Activated T-cell treated with anti-CD3 and anti-CD28 coated beads, Interleukin-2, amount 50 U/mL, for 1 hour (primary cell): ENCODE measurements at regions not wholly inside any gene's neighbourhood (a gene's known extent, or its start where the extent isn't known, plus 50 kb on each side); places are given as distances from the start of the nearest gene placed in this dataset.
"Not testable (repeated sequence)": the region's sequence is repeated elsewhere in the genome, so short reads cannot be mapped to it uniquely, and the experiment has no call there.

Experiments
- DNase-seq: peaks from one replicate; pipeline ENCODE4 v3.0.0-alpha.2; 2020

DNA sequence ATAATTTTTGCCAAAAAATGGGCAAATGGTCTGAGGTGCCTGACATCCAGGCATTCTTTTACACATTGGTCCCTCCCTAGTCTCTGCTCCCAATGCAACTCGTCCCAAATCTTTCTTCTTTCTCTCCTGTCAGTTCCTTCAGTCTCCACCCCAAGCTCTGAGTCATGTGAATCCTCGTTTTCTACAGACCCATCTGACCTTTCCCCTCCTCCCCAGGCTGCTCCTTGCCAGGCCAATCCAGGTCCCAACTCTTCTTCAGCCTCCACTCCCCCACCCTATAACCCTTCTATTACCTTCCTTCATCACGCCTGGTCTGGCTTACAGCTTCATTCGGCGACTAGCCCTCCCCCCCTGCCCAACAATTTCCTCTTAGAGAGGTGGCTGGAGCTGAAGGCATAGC is 55.3 kb downstream of the BBS10 start:
- DNase-seq: not testable (repeated sequence)

DNA sequence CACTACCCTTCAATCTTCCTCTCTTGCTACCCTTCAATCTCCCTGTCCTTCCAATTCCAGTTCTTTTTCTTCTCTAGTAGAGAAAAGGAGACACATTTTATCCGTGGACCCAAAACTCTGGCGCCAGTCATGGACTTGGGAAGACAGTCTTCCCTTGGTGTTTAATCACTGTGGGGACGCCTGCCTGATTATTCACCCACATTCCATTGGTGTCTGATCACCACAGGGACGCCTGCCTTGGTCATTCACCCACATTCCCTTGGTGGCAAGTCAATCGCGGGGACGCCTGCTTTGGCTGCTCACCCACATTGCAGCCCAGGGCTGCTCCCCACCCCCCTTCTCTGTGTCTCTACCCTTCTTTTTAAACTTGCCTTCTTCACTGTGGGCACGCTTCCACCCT is 55.9 kb downstream of the BBS10 start:
- DNase-seq: not testable (repeated sequence)

DNA sequence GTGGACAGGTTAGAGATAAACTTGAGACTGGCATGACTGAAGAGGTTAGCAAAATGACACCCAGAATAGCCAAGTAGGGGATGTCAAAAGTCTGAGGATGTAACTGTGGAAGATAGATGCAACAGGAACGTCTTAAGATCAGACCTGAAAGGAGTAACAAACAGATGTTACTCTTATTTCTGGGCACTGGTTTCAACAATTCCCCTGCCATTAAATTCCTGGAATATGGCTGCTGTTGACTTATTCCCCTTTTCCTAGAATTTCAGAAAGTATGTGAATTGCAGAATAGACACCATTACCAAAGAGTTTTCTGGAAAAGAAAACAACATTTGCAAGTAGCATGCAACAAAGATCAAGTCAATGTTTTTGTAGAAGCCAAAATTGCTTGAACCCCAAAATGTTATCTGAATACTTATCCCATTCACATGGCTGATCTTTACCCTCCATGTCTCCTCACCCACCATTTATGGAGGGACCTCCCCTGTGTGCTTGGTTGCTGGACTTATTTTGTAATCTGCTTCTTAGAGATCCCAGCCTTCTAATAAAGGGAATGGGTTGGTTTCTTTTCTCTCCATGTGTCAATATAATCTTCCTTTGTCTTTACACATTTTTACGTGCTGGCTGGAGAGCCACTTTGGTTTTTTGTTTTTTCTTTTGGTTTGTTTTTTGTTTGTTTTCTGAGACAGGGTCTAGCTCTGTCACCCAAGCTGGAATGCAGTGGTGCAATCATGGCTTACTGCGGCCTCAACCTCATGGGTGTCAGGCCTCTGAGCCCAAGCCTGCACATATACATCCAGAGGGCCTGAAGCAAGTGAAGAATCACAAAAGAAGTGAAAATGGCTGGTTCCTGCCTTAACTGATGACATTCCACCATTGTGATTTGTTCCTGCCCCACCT is 57.0 kb downstream of the BBS10 start:
- DNase-seq: no peak

DNA sequence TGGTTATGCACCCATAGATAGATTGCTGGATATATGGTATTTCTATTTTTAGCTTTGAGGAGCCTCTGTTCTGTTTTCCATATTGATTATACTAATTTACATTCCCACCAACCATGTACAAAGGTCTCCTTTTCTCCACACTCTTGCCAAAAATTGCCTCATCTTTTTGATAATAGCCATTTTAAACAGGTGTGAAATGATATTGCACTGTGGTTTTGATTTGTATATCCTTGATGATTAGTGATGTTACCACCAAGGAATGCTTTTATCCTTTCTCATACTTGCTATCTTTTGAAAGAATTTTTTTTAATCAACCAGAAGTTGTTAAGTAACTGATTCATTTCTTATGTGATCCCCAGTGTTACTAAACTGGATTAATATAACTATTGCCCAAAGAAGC is 60.0 kb downstream of the BBS10 start:
- DNase-seq: no peak

DNA sequence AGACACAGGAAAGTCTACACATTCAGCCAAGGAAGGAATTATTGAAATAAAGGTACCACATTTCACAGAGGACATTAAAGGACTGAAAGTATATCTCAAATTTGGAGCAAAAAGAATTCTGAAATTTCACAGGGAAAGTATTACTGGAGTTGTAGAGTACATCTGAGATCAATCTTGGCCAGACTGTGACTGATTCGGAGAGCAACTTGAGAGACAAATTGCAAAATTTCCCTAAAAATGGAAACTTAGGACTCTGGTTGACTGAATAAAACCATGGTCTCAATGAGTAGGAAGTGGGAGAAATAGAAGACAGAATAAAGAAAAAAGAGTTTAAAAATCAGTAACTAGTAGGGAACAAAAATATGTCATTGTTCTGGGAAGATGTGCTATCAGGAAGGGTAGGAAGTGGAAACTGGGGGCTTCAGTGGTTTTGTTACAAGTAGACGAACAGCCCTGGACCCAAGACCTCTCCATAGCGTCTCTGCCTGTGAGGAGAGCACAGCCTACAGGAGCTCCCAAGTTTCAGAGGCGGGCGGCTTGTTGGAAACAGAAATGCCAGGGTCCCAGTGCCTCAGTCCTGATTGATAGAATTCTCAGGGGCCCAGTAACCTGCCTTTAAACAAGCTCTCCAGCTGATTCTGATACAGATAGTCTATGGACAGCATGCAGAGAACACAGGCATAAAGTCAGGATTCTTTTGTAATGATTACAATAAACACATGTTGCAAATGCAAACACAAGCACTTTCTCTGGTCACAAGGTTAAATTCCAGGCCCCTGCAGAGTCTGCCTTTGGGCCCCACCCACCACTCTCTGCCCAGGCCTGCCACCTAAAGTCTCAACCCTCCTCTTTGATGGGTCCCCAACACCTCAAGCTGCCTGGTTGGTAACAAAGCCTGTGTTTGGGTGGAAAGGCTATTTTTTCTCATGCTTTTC is 63.1 kb downstream of the BBS10 start:
- no peak for DNase-seq

DNA sequence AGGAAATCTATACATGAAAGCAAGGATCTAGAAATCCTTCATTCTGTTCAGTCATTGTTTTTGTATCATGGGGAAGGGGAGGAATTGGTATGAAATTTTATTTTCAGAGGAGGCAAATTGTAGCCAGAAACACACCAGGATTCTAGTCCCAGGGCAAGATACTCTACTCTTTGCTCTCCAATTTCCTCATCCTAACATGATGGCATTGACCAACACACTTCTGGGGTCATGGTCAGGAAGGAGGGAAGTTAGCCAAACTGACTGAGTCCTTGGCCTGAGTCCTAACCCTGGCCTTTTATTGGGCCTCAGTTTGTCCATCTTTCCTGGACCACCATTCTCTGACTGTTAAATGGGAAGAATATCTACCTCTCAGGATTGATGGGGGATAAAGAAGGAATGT is 65.5 kb downstream of the BBS10 start:
- no peak for DNase-seq

DNA sequence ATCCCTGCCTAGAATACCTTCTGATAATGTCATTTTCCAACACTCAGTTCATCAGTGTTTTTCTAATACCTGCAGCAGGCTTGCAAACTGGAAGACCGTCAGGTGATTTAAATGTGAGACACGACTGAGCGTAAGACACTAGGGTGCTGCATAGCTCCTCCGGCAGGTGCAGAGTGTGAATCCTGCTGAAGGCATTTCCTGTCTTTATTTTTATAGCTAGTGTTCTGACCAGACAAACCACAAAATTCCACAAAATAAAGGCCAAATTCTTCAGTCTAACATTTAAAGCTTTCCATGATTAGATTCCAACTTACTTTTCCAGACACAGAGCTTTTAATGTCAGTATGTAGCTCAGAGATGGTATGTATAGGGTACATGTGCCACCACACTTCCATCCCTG is 70.7 kb downstream of the BBS10 start:
- DNase-seq: no peak

DNA sequence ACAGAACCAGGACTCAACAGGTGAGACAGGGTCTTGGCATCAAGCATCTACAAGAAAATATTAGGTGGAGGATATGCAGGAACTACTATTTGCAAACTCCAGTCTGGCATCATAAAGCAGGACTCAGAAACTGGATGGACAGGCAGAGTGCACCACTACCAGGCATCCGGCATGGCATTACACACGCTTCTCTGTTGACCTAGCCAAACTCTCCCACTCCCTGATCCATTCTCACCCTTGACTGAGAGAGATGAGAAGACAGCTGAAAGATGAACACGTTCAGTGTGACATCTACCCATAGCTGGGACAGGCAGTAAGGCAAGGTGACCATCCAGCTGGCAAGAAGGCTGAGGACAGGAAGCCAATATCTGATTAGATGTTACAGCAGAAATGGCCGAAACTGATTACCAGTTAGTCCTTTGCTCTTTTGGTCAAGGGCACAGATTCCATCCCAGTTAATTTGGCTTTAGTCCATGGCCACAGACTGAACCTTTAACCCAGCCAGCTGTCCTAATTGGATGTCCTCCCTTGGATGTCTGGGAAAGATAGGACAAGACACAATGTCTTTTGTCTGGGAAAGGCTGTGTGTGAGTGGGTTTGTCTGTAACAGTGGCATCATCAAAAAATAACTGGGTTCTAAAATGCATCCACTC is 71.6 kb downstream of the BBS10 start:
- no peak for DNase-seq

DNA sequence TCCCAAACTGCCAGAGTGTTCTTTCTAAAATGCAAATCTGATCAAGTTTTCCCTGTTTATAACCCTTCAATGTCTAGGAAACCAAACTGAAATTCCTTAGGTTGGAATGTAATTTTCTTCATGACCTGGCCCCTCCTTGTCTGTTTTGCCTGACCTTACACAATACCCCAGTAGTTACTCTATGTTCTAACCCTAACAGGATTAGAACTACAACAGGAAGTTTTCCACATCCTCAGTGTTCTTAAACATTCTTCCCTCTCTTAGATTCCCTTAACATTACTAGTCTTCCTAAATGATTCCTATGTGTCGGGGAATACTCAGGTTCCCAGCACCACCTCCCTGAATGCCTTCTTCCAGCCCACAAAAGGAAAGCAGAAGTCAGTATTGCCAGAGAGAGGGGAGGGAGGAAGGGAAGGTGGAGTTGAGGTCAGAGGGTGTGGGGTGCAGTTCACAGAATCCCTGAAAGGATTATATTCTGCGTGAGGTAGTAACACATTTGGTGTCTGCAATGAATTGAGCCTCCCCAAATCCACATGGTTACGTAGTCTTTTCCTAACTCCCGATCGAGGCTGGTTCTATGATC is 72.6 kb downstream of the BBS10 start:
- no peak for DNase-seq

DNA sequence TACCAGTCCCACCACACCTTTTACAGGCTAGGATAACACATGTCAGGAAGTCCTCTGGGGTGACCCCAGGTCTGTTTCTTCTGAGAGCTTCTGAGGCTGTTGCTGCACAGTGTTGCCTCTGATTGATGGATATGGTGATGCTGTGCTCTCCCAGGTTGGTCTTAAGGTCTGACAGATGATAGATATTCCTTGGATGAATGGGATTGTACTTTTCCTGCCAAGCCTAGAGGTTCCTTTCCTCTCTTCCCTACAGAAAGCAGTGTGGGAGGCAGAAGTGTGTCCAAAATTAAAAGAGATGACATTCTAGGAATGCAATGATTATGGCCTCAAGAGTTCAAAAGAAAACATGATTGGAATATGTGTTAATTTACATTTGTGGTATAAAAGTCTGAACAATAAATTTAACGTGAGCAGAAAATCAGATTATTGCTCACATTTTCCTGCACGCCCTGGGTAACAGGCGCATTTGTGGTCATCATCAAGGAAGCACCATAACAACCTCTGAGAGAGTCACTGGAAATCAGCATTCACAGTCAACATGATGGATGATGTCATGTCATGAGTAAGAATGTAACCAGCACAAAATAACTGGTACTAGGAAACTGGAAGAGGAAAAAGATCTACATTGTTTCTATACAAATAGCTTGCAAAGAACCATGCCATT is 73.7 kb downstream of the BBS10 start:
- no peak for DNase-seq

DNA sequence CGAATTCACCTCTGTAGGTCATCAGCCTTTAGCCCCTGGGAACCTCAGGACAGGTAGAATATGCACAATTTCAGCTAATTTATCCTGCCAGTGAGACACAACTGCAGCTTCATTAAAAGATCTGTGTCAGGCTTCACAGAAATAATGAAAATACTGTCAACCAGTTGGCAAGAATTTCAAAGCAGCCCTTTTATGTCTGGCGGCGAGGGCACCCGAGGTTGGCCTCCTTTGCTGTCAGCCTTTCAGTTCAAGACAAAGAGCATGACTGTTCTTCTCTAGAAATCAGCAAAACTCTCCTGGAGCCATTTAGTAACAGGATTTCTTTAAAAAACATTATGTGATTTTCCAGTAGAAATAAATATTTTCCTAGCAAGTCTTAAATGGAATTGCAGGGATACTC is 75.9 kb downstream of the BBS10 start:
- DNase-seq: no peak

DNA sequence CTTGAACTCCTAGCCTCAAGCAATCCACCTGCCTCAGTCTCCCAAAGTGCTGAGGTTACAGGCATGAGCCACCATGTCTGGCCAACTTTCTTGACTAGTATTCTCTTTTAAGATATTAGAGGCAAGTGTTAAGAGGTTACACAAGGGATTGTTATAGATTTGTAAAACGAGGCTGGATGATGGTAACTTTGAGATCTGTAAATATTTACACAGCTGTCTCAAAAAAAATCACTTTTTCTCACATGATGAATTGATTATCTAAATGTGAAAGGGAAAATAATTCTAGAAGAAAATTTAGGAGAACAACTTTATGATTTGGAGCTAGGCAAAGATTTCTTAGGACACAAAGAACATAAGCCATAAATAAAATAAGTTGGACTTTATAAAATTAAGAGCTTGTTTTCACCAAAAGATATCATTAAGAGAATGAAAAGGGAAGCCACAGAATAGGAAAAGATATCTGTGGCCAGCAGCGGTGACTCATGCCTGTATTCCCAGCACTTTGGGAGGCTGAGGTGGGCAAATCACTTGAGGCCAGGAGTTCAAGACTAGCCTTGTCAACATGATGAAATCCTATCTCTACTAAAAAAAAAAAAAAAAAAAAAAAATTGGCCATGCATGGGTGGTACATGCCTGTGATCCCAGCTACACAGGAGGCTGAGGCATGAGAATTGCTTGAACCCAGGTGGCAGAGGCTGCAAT is 77.4 kb downstream of the BBS10 start:
- DNase-seq: no peak

DNA sequence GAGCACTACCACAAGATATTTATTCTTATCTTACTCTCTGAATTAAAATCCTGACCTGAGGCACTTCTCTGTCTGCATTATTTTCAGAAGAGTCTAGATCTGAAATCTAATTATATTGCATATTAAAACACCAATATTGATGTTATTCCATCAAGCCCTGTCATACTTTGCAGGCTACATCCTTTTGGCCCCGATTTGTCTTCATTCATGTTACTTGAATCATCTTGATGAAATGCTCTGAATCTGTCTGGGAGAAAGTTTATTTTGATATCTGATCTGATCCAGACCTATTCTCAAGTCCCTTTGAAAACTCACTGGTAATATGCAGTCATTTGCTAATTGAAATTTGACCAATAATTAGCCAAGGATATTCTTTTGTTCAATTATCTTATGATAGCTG is 79.9 kb downstream of the BBS10 start:
- no peak for DNase-seq

DNA sequence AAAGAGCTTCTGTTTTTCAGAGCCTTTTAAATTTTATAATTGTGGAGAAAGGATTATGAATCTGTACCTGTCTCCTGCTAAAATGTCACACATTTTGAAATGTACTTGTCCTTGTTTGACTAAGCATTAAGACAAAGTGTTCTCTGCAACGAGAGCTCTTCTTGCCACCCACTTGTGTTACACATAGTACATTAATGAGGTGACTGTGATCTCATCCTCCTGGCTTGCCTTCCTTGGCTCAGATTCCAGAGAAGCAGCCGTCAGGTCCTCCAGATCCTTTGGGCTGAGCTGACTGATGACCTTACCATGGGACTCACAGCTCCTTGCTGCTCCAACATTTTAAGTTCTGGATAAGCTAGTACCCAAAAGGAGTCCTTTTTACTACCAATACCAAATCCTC is 81.4 kb downstream of the BBS10 start:
- no peak for DNase-seq

DNA sequence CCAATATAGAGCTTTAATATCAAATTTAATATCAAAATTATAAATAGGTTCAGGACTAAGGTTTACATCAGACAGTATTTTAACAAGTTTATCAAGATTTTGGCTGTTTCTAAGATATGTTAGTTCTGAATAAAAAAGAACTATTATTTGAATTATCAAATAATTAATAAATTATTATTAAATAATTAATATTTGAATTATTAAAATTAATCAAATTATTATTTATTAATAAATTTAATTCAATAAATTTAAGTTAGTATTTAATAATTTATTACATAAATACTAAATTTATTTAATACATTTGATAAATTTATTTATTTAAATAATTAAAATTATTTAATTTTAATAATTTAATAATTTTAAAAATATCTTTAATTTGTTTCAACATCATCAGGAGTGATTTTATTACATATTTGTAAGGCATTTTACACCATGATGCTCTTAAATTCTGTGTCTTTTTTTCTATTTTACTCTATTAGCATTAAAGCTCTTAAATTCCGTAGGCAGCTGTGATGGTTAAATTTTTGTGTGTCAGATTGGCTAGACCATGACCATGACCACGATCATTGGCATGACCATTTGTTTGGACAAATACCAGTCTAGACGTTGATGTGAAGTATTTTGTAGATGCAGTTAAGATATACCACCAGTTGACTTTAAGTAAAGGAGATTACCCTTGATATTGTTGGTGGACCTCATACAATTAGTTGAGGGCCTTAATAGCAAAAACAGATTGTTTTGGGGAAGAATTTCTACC is 82.6 kb downstream of the BBS10 start:
- DNase-seq: no peak

DNA sequence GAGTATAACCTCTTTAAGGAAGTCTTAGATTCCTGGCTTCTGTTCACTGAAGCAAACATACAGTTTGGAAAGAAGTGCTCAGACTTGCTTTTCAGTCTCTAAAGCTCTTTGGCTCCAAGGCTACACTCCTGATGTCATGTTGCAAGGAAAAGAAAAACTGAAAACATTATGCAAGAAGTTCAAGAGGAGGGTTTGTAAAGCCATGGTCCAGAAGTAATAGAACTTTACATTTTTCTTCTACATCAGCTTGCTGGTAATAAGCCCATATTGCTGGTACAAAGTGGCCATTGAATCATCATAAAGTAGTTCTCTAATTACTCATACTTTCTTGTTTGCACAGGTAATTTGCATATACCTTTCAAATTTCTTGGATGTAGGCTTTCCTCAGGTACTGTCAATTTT is 83.6 kb downstream of the BBS10 start:
- no peak for DNase-seq

DNA sequence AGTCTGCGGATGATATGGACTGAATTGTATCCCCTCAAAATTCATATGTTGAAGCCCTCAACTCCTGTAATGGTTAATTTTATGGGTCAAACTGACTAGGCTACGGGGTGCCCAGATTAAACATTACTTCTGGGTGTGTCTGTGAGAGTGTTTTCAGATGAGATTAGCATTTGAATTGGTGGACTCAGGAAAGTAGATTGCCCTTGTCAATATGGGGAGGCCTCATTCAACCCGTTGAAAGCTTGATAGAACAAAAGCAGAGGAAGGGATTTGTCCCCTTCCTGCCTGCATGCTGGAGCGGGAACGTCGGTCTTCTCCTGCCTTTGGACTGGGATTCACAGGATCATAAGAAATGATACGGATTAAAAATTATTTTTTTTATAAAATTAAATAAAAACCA is 84.5 kb downstream of the BBS10 start:
- no peak for DNase-seq

DNA sequence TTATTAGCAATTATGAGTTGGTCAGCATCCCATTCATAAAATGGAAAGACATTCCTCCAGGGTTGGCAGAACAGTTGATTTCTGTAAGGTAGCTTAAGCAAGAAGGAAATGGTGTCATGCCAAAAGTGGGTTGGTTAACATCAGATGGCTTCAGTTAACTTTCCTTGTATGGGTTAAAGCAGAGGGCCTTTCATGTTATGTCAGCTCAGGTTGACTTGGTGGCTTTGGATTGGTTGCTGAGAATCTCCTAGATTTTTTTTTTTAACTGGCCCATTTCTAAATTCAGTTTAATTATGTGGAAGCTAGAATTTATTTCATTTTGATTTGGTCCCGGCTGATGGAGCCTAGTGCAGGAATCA is 87.8 kb downstream of the BBS10 start:
- DNase-seq: no peak

DNA sequence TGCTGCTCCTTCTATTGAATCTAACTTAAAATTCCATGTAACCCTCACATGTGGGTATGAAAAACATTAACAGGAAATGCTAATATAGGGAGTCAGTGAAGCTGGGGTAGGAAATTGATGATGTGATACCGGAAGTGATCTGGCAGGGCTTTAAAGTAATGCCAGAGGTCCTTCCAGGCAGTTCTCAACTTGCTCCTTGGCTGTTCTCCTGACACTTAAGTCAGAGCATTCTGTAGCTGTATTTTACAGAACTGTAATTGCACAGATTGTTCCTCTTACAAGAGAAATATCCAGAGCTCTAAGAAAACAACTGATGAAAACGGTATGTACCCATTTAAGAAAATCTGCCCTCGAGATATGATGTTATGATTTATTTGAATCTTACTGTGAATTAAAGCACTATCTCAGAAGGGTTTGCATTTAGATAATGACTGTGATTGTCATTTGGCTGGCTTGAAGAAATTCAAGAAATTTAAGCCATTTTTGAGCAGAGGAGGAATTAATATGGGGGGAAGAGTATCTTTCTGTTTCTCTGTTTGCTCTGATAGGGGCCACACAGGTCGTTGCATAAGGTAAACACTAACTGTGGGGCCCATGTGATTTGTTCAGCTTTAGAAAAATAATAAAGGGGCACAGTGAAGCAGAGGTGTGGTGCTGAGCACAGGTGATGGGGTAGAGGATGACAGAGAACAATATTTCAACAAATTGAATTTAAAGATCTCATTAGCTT is 88.4 kb downstream of the BBS10 start:
- DNase-seq: no peak

DNA sequence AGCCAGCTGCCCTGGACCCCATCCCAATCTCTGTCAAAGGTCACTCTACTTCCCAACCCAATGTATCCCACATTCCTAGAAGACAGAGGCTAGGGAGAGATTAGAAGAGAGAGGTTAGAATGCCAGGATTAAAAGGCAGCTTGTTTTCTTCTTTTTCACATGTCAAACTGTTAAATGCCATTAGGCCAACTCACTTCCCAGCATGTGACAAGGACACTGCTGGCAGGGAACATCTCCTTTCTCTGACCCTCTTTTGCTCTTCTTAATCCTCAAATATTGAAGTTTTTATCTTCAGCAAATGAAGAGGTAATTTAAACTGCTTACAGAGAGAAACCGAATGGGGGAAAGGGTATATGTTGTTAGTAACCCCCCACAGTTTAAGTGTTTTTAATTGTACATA is 89.1 kb downstream of the BBS10 start:
- DNase-seq: no peak
